Ishikawa (cell line): ENCODE measurements at regions not wholly inside any gene's neighbourhood (a gene's known extent, or its start where the extent isn't known, plus 50 kb on each side); places are given as distances from the start of the nearest gene placed in this dataset.
A peak's percentile ranks its signal among the peaks of the same experiment; 100 is the strongest.

ENCODE experiments used
- CEBPB ChIP-seq: IDR thresholded peaks from 2 replicates; pipeline ENCODE4 v1.6.1; 2012
- CREB1 ChIP-seq: IDR thresholded peaks from 2 replicates; pipeline ENCODE4 v1.6.1; 2012; ENCODE audit warnings: low read depth
- EGR1 ChIP-seq: IDR thresholded peaks from 2 replicates; pipeline ENCODE4 v1.6.1; 2012
- EP300 ChIP-seq: IDR thresholded peaks from 2 replicates; pipeline ENCODE4 v1.6.1; 2012; ENCODE audit warnings: borderline replicate concordance
- FOXM1 ChIP-seq: IDR thresholded peaks from 2 replicates; pipeline ENCODE4 v1.6.1; 2012; ENCODE audit warnings: low read depth, borderline replicate concordance
- NFIC ChIP-seq: IDR thresholded peaks from 2 replicates; pipeline ENCODE4 v1.6.1; 2012
- RAD21 ChIP-seq: IDR thresholded peaks from 2 replicates; pipeline ENCODE4 v1.6.1; 2012; ENCODE audit warnings: low read depth
- TAF1 ChIP-seq: IDR thresholded peaks from 2 replicates; pipeline ENCODE4 v1.6.1; 2012; ENCODE audit warnings: low read depth, mild to moderate bottlenecking
- TCF12 ChIP-seq: IDR thresholded peaks from 2 replicates; pipeline ENCODE4 v1.6.1; 2012; ENCODE audit warnings: low read depth
- TEAD4 ChIP-seq: IDR thresholded peaks from 2 replicates; pipeline ENCODE4 v1.6.1; 2012
- YY1 ChIP-seq: IDR thresholded peaks from 2 replicates; pipeline ENCODE4 v1.6.1; 2012; ENCODE audit warnings: low read depth
- ZBTB7A ChIP-seq: IDR thresholded peaks from 2 replicates; pipeline ENCODE4 v1.6.1; 2012; ENCODE audit warnings: low read depth
- TF ChIP-seq, protein P1 (sequence below): IDR thresholded peaks from 2 replicates; pipeline ENCODE4 v1.6.1; 2012
- TF ChIP-seq, protein P2 (sequence below): IDR thresholded peaks from 2 replicates; pipeline ENCODE4 v1.6.1; 2012; ENCODE audit warnings: low read depth, mild to moderate bottlenecking
- TF ChIP-seq, protein P3 (sequence below): IDR thresholded peaks from 2 replicates; pipeline ENCODE4 v1.6.1; 2012

DNA sequence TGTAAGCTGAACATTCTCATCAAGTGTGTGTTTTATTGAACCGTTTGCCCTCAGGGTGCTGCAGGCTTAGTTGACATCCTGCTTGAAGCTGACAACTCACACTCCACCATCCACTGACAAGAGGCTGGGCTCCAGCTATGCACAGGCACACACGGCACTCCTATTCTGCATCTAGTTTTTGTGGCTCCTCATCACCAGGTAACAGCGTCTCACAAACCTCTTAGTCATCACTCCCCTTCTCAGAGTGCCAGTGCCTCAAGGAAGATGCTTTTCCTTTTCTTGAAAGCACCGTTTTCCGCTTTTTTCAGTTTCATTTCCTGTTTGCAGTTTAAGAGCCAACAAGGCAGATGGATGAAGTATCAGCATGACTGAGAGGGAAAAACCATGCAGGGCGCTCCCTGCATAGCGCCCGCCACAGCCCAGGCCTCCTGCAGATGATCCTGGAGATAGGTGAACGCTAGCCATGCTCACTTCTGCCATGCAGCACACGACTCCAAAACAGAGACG is 491.2 kb downstream of the COG6 start:
- TF ChIP-seq EGR1 (no peak), CREB1 (no peak), TAF1 (no peak), TEAD4 (no peak), FOXM1 (no peak), RAD21 (no peak), TCF12 (no peak), CEBPB (no peak), EP300 (no peak), YY1 (no peak), NFIC (no peak), ZBTB7A (no peak)
- TF ChIP-seq, protein P1, sequence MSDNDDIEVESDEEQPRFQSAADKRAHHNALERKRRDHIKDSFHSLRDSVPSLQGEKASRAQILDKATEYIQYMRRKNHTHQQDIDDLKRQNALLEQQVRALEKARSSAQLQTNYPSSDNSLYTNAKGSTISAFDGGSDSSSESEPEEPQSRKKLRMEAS = no peak
- TF ChIP-seq, protein P2, sequence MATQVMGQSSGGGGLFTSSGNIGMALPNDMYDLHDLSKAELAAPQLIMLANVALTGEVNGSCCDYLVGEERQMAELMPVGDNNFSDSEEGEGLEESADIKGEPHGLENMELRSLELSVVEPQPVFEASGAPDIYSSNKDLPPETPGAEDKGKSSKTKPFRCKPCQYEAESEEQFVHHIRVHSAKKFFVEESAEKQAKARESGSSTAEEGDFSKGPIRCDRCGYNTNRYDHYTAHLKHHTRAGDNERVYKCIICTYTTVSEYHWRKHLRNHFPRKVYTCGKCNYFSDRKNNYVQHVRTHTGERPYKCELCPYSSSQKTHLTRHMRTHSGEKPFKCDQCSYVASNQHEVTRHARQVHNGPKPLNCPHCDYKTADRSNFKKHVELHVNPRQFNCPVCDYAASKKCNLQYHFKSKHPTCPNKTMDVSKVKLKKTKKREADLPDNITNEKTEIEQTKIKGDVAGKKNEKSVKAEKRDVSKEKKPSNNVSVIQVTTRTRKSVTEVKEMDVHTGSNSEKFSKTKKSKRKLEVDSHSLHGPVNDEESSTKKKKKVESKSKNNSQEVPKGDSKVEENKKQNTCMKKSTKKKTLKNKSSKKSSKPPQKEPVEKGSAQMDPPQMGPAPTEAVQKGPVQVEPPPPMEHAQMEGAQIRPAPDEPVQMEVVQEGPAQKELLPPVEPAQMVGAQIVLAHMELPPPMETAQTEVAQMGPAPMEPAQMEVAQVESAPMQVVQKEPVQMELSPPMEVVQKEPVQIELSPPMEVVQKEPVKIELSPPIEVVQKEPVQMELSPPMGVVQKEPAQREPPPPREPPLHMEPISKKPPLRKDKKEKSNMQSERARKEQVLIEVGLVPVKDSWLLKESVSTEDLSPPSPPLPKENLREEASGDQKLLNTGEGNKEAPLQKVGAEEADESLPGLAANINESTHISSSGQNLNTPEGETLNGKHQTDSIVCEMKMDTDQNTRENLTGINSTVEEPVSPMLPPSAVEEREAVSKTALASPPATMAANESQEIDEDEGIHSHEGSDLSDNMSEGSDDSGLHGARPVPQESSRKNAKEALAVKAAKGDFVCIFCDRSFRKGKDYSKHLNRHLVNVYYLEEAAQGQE = no peak
- TF ChIP-seq, protein P3, sequence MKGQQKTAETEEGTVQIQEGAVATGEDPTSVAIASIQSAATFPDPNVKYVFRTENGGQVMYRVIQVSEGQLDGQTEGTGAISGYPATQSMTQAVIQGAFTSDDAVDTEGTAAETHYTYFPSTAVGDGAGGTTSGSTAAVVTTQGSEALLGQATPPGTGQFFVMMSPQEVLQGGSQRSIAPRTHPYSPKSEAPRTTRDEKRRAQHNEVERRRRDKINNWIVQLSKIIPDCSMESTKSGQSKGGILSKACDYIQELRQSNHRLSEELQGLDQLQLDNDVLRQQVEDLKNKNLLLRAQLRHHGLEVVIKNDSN = no peak

DNA sequence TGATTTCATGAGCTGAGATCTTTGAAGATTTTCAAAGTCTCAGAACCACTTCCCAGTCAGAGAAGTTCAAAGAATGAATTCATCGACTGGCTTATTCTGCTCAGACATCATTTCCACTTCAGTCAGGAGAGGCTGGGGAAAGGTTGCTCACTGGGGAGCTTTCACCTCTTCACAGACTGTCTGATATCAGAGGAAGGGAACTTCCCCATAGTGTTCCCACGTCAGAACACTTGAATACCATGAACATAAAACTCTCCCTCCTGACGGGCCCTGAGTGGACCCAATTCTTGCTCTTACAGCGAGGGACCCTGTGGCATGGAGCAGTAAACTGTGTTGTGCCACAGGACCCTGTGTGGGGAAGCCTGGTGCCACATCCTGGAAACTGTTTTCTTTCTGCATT is 492.6 kb downstream of the COG6 start:
- TF ChIP-seq EP300 = no peak
- no peak for TF ChIP-seq FOXM1
- TF ChIP-seq, protein P2 = no peak
- TF ChIP-seq YY1 = no peak
- TF ChIP-seq, protein P1 = no peak
- TF ChIP-seq NFIC = no peak
- TF ChIP-seq ZBTB7A = no peak

DNA sequence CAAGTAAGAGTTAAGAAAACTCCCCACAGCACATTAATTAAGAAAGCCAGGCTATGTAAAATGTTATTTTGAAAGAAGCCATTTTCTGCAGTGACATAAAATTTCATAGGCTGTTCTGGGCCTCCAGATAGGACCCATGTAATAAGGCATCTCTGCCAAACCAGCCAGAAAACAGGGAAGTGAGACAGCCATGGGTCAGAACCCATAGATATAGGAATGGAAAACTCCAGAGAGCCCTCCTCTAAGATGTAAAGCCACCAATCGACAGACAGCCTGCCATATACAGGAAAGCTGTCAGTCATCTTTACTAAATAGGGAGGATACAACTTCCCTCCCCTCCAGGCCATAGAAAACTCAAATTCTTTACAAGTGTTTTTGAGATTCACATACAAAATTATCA is 493.3 kb downstream of the COG6 start:
- TF ChIP-seq, protein P3 = no peak
- TF ChIP-seq NFIC (no peak), EGR1 (no peak), ZBTB7A (no peak), TEAD4 (no peak), CREB1 (no peak), FOXM1 (no peak), EP300 (no peak), TAF1 (no peak), RAD21 (no peak), CEBPB (no peak), YY1 (no peak), TCF12 (no peak)
- TF ChIP-seq, protein P1 = no peak
- TF ChIP-seq, protein P2 = no peak

DNA sequence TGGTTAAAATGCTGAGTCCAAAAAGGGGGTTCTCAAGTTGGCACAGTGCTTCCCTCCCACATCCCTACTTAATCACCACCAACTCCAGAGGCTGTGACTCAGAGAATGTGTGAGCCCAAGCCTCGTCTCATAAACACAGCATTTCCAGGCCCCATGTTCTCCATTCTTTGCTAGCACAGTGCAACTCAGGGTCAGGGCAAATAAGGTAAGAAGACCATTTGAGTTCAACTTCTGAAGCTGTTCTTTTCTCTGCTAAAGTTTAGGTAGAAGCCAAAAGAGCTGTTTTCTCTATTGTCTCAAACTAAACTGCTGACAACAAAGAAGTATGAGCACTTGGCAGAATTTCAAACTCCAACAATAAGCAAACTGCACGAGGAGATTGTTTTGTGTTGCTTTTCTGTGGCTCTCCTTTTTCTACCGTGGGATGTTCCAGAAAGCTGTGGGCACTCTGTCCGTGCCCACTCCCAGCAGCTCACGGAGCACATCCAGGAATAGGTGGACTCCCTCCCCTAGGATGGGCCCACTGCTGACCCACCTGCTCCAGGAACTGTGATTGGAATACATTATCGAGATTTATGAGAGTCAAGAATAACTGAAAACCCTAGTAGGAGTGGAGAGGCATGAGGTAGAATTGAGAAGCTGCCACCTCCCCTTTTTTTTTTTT is 494.3 kb downstream of the COG6 start:
- TF ChIP-seq CREB1 = no peak
- TF ChIP-seq, protein P1 = 0 out of 2 replicates have a peak, but pooled peaks have one; percentile 35
- TF ChIP-seq EGR1 = no peak
- TF ChIP-seq NFIC = 0 out of 2 replicates have a peak, but pooled peaks have one; percentile 26
- TF ChIP-seq, protein P2 = no peak
